ENCODE measurements at regions not wholly inside any gene's neighbourhood (a gene's known extent, or its start where the extent isn't known, plus 50 kb on each side); places are given as distances from the start of the nearest gene placed in this dataset.
A peak's percentile ranks its signal among the peaks of the same experiment; 100 is the strongest.
"Not testable (repeated sequence)": the region's sequence is repeated elsewhere in the genome, so short reads cannot be mapped to it uniquely, and the experiment has no call there.

DNA sequence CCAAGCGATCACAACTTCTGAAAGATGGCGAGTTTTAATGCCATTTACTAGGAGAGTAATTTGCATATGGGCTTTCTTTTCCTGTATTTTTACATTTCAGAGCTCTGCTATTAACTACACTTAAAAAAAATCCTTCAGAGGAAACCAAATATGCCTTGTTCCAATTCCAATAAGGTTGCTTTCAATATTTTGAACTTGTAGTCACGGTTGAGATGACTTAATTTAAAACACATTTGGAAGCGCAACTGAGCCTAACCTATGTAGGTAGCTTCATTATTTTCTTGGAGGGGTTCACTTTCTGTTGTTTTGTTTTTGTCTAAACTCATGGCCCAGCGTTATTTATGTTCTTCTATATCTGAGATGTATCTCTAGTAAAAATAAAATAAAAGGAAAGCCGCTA lies 93.4 kb downstream of the BLID start:
- no peak for DNase-seq (ENCODE audit: low spot score)

DNA sequence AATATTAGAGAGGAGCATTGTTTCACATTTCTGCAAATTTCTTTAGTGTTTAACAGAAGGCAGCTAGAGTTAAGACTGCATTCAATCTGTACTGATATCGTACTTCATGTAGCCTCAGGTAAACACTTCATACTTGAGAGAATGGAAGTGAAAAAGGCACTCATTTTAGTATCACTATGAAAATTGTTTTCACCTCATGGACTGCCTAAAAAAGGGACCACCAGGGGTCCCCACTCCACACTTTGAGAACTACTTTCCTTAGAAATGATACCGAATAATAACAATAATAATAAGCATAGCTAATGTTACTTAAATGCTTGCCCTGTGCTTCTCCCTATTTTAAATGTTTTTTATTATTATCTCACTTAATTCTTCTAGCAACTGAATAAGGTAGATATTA lies 95.1 kb downstream of the BLID start:
- no peak for DNase-seq (ENCODE audit: low spot score)

GRCh38 chr11:122019908-122020694 lies 95.9 kb downstream of the BLID start:
- DNase-seq (ENCODE audit: low spot score), result no peak

DNA sequence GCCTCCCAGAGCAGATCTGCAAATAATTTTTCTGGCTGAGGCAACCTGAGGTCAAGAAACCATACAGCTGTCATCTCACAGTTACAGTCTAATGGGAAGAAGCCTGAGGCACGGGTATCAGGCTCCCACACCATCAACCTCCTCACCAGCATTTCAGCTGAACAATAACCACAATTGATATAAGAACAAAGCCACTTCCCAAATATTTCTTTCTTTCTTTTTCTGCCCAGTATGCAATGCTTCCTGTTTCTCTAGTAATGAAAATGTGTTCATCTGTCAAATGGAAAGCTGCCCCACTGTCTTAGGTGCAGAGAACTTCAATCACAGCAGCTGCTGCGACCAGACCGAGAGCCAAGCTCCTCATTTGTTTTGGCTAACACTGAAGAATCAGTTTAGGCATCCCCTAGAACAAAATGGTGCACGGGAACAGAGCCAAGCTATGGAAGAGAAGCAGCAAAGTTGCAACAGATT lies 108.4 kb downstream of the BLID start:
- no peak for DNase-seq (ENCODE audit: low spot score)

DNA sequence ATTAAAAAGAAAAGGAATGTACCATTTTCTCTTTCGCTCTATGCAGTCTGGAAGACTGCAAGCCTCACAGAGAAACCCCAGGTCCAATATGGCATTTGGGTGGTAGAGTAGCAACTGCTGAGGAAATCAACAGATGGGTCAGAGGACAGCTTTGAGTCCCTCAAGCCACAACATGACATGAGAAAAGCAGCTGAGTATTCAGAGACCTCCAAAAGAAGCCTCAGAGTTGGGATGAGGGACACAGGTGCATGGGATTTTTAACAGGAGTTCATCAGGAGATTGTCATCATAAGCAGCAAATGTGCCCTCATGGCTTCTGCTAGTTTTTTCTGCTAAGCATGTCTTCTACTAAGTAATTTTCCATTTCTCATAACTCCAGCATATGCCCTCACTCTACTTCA lies 111.6 kb downstream of the BLID start:
- DNase-seq (ENCODE audit: low spot score), result no peak

- DNase-seq (ENCODE audit: low spot score), result no peak
Measured at GRCh38 chr11:122002926-122003325, 113.1 kb downstream of the BLID start.

DNA sequence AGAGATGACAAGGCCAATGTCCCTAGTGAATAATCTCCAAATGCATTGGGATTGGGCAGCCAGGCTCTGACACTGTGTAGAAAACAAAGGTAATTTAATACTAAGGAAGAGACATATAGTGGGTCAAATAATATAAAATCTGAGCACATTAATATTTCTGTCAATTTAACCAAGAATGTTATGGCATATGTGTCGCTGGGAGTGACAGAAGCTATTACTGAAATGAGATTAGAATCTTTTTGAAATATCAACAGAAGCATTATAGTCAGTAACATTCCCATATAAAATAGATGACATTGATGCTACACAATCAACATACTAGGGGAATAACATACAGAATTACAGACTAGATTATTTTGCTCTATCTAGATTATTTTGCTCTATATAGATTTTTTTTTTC lies 114.0 kb downstream of the BLID start:
- no peak for DNase-seq (ENCODE audit: low spot score)

DNA sequence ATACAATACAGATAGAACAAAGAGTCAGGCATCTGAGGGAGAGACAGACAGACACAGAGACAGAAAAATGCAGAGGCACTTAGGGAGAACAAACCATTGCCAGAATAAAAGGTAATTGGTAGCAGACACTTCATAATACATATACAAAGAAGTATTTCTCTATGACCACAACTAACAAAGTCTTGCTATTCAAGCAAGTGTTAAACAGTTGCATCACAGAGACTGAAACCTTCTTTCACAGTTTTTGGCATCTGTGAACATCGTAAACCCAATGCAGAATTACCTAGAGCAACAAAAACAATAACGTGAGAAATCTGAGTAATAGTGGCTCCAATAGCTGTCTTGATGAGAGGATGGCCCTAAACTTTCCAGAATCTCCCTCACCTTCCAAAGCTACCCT lies 116.4 kb downstream of the BLID start:
- no peak for DNase-seq (ENCODE audit: low spot score)

DNA sequence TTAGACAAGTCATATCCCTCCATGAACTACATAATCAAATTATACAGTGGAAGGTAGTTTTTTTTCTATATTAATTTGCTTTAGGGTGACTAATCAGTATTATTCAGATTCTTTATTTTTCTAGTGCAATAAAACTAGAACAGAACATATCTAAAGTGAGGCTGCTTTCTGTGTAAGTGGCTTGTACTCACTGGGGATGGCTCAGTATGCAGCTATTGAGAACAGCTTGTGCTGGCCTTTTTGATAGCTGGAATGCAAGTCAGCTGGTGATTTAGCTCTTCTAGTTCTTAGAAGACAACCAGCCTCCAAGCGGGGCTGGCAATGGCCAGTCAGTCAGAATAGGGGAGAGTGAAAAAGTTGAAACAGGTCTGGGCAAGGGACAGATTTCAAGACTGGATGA lies 119.4 kb downstream of the BLID start:
- no peak for DNase-seq (ENCODE audit: low spot score)

GRCh38 chr11:121983901-121984300 lies 132.1 kb downstream of the BLID start:
- no peak for DNase-seq (ENCODE audit: low spot score)

- DNase-seq (ENCODE audit: low spot score), result not testable (repeated sequence)
Measured at GRCh38 chr11:121977914-121978313, 138.1 kb downstream of the BLID start.

DNA sequence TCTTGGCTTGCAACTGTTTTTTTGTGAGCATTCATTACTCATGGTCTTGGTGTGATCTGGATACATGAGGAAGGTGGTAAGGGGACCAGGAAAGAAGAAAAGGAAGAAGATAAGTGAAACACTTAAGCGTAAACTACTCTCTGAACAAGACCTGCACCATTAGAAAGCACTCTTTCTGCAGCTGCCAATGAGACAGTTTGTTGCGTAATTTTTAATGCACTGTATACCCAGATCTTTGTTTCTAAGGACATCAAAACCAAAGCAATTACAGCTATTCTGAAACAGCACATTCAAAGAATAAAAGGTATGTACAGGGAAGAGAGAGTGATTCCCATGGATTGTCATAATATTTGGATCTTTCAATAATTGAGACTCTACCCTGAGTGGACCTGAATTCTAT lies 147.4 kb downstream of the BLID start:
- DNase-seq (ENCODE audit: low spot score), result no peak

DNA sequence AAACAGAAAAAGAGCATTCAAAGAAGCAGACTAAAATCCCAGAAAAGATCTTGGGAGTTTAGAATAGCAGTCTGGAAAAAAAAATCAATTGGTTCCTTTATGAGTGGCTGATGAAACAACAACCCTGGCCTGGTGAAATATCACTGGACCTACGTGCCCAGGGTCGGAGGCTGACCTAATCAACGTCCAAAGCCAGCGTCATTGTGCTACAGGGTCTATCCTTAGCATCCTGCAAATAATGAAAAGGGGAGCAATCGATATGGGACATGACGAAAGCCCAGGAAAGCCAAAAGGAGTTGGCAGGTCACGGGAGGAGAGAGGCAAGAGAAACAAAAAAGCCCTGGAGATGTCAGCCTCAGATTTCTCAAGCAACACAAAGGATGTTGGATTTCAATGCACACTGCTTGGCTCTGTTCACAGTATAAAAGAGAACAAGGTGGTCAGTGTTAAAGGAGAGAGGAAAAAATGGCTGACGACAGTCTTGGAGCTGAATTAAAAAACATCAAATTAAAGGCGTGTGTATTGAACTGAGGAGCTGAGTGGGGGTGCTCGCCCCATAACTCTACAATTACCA lies 148.8 kb downstream of the BLID start:
- no peak for DNase-seq (ENCODE audit: low spot score)

DNA sequence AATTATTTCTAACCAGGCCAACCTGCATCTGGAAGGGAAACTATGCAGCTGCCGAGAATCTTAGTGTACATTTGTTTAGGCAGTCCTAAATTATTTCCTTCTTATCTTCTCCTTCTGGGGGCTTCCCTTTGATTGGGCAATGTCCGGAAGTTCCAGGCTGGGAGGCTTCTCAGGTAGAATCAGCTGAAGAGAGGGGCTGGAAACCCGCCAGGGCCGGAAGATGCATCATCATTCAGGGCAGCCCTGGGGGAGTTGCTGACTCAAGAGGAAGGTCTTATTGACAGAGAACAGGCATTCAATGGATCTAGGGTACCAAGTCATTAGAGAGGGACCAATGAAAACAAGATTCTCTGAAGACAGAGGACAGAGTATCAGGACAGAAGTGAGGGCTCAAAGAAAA lies 150.7 kb downstream of the BLID start:
- DNase-seq (ENCODE audit: low spot score), result no peak

GRCh38 chr11:121964591-121964990 lies 151.4 kb downstream of the BLID start:
- DNase-seq (ENCODE audit: low spot score), result peak; percentile 66

DNA sequence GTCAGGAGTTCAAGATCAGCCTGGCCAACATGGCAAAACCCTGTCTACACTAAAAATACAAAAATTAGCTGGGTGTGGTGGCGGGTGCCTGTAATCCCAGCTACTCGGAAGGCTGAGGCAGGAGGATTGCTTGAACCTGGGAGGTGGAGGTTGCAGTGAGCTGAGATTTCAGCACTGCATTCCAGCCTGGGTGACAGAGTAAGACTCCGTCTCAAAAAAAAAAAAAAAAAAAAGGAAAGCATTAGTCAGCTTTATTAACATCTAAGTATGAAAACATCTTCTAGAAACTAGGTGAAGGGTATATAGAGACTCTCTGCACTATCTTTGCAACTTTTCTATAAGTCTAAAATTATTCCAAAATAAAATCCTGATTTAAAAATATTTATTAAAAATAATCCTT lies 152.2 kb downstream of the BLID start:
- not testable (repeated sequence) for DNase-seq (ENCODE audit: low spot score)

- DNase-seq (ENCODE audit: low spot score), result peak; percentile 58
Measured at GRCh38 chr11:121961321-121961801, 154.7 kb downstream of the BLID start.

- DNase-seq (ENCODE audit: low spot score), result no peak
Measured at GRCh38 chr11:121958971-121959325, 157.1 kb downstream of the BLID start.

DNA sequence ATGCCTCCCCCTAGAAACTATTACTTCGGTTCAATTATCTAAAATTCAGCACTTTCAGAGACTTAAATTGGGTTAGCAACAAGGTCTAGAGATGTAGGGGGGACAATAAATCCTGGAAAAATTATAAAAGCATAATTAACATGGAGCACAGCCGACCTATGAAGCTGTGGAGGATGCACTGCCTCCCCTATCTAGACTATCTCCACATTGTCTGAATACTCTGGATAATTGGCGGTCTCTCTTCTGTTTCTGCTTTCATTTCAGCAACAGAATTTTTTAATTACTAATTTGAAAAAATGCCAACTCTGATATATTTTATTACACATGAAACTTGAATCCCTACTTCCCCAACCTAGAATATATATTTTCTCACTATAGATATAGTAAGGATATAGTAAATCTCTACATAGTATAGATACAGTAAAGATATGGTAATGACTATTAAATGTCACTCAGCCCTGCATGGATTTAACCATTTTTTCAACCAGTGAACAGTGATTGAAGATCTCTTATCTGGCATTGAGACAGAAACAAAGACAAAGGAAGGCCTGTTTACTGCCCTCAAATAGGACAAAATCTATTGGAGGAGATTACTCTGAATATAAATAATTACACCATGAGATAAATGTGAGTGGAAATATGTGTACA lies 157.6 kb downstream of the BLID start:
- DNase-seq (ENCODE audit: low spot score), result no peak

DNA sequence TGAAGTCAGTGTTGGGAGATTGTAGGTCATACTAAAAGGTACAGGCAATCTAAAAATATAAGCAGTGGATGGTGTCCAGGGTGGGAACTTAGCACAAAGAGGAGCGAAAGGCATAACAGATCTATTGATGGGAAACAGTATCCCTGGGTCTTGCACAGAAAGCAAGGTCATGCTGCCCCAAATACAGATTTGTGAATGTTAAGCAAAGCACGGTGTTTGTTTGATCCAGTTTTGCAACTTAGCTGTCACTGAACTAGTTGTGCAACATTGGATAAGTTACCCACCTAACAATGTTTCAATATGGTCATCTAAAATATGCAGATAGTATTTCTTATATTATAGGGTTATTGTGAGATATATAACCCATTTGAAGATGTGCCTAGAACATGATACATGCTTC lies 162.9 kb downstream of the BLID start:
- DNase-seq (ENCODE audit: low spot score), result no peak

- DNase-seq (ENCODE audit: low spot score), result no peak
Measured at GRCh38 chr11:121950160-121950559, 165.9 kb downstream of the BLID start.

GRCh38 chr11:121946514-121946913 lies 169.5 kb downstream of the BLID start:
- no peak for DNase-seq (ENCODE audit: low spot score)

- DNase-seq (ENCODE audit: low spot score), result no peak
Measured at GRCh38 chr11:121944556-121945230, 171.3 kb downstream of the BLID start.
